GM12875 (cell line): ENCODE measurements at regions not wholly inside any gene's neighbourhood (a gene's known extent, or its start where the extent isn't known, plus 50 kb on each side); places are given as distances from the start of the nearest gene placed in this dataset.

Experiments used
- H3K4me3 ChIP-seq: one replicate; pipeline ENCODE4 v1.5.1; 2011; ENCODE audit warnings: low read depth, low read length, control low read depth
- CTCF ChIP-seq: IDR thresholded peaks from 2 replicates; pipeline ENCODE4 v1.5.1; 2011; ENCODE audit warnings: low read depth, mild to moderate bottlenecking, control low read depth, inconsistent platforms, low read length, moderate library complexity, borderline replicate concordance; ENCODE audit not compliant: insufficient read depth

- no peak for TF ChIP-seq CTCF
- H3K4me3 ChIP-seq, result no peak overlapping the region
Measured at GRCh38 chr17:53100126-53100525, 722.6 kb upstream of the KIF2B start.

- H3K4me3 ChIP-seq, result no peak overlapping the region
- TF ChIP-seq CTCF, result no peak
Measured at GRCh38 chr17:53093391-53093790, 729.3 kb upstream of the KIF2B start.

- no peak overlapping the region for H3K4me3 ChIP-seq
- no peak for TF ChIP-seq CTCF
Measured at GRCh38 chr17:53092072-53092471, 730.7 kb upstream of the KIF2B start.

- no peak for TF ChIP-seq CTCF
- no peak overlapping the region for H3K4me3 ChIP-seq
Measured at GRCh38 chr17:53090770-53091169, 732.0 kb upstream of the KIF2B start.

- no peak for TF ChIP-seq CTCF
- no peak overlapping the region for H3K4me3 ChIP-seq
Measured at GRCh38 chr17:53088481-53088880, 734.2 kb upstream of the KIF2B start.

- H3K4me3 ChIP-seq, result no peak overlapping the region
- TF ChIP-seq CTCF, result no peak
Measured at GRCh38 chr17:53061446-53061845, 761.3 kb upstream of the KIF2B start.

GRCh38 chr17:53058031-53058430, 764.7 kb upstream of the KIF2B start:
- H3K4me3 ChIP-seq, result no peak overlapping the region
- TF ChIP-seq CTCF, result no peak
